ENCODE measurements at regions not wholly inside any gene's neighbourhood (a gene's known extent, or its start where the extent isn't known, plus 50 kb on each side); places are given as distances from the start of the nearest gene placed in this dataset.

DNA sequence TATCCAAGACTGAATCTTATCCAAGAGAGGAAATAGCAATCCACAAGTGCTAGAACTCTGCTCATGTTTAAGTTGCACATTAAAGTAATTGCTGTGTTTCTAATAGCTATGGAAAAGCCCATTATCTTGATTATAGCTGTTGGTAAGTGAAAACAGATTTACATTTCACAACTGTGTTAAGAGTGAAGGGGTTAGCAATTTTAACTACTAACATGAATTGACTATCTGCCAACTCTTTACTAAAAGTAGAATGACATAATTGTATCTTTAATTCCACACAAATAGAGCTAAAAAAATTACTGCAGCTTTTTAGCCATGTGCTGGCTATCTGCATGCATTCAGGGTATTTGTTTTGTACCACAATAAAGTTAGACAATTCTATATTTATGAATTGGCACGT lies 277.9 kb upstream of the IRAK1BP1 start:
- TF ChIP-seq ZFP30 (CRISPR knock-in tag; IDR thresholded peaks at IDR 0.05), result no peak
- TF ChIP-seq GLIS3 (CRISPR knock-in tag; IDR thresholded peaks at IDR 0.05), result no peak
- no peak for TF ChIP-seq ZFP3 (CRISPR knock-in tag; IDR thresholded peaks at IDR 0.05)
- no peak for TF ChIP-seq SNAI2 (CRISPR knock-in tag; IDR thresholded peaks at IDR 0.05)
- no peak for TF ChIP-seq ZC3H10 (CRISPR knock-in tag; IDR thresholded peaks at IDR 0.05)
- no peak for TF ChIP-seq TCF4 (CRISPR knock-in tag; IDR thresholded peaks at IDR 0.05; ENCODE audit: borderline replicate concordance)
- TF ChIP-seq, protein P1, sequence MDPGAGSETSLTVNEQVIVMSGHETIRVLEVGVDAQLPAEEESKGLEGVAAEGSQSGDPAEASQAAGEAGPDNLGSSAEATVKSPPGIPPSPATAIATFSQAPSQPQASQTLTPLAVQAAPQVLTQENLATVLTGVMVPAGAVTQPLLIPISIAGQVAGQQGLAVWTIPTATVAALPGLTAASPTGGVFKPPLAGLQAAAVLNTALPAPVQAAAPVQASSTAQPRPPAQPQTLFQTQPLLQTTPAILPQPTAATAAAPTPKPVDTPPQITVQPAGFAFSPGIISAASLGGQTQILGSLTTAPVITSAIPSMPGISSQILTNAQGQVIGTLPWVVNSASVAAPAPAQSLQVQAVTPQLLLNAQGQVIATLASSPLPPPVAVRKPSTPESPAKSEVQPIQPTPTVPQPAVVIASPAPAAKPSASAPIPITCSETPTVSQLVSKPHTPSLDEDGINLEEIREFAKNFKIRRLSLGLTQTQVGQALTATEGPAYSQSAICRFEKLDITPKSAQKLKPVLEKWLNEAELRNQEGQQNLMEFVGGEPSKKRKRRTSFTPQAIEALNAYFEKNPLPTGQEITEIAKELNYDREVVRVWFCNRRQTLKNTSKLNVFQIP (CRISPR knock-in tag; IDR thresholded peaks at IDR 0.05; ENCODE audit: borderline replicate concordance, low read depth), result no peak
- no peak for TF ChIP-seq BACH2 (CRISPR knock-in tag; IDR thresholded peaks at IDR 0.05; ENCODE audit: borderline replicate concordance)
- no peak for TF ChIP-seq PPARA (CRISPR knock-in tag; IDR thresholded peaks at IDR 0.05; ENCODE audit: borderline replicate concordance)
- TF ChIP-seq, protein P2, sequence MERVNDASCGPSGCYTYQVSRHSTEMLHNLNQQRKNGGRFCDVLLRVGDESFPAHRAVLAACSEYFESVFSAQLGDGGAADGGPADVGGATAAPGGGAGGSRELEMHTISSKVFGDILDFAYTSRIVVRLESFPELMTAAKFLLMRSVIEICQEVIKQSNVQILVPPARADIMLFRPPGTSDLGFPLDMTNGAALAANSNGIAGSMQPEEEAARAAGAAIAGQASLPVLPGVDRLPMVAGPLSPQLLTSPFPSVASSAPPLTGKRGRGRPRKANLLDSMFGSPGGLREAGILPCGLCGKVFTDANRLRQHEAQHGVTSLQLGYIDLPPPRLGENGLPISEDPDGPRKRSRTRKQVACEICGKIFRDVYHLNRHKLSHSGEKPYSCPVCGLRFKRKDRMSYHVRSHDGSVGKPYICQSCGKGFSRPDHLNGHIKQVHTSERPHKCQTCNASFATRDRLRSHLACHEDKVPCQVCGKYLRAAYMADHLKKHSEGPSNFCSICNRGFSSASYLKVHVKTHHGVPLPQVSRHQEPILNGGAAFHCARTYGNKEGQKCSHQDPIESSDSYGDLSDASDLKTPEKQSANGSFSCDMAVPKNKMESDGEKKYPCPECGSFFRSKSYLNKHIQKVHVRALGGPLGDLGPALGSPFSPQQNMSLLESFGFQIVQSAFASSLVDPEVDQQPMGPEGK (CRISPR knock-in tag; IDR thresholded peaks at IDR 0.05; ENCODE audit: borderline replicate concordance), result no peak
- no peak for TF ChIP-seq ZNF70 (CRISPR knock-in tag; IDR thresholded peaks at IDR 0.05)
- no peak for TF ChIP-seq OSR1 (CRISPR knock-in tag; IDR thresholded peaks at IDR 0.05)
- TF ChIP-seq ZNF8 (CRISPR knock-in tag; IDR thresholded peaks at IDR 0.05), result no peak
- TF ChIP-seq RARB (CRISPR knock-in tag; IDR thresholded peaks at IDR 0.05), result no peak

Data from SK-N-SH treated with all-trans-retinoic acid at 6 μM for 48 hours (cell line).